T-helper 9 cell (primary cell): ENCODE measurements at regions not wholly inside any gene's neighbourhood (a gene's known extent, or its start where the extent isn't known, plus 50 kb on each side); places are given as distances from the start of the nearest gene placed in this dataset.
"Not testable (repeated sequence)": the region's sequence is repeated elsewhere in the genome, so short reads cannot be mapped to it uniquely, and the experiment has no call there.

Experiments used
- DNase-seq: peaks from one replicate; pipeline ENCODE4 v3.0.0-alpha.2; 2020

GRCh38 chr6:19562468-19562867, 274.7 kb upstream of the ID4 start:
- no peak for DNase-seq

GRCh38 chr6:19569563-19569962, 267.6 kb upstream of the ID4 start:
- no peak for DNase-seq

GRCh38 chr6:19571176-19571575, 266.0 kb upstream of the ID4 start:
- DNase-seq = no peak

DNA sequence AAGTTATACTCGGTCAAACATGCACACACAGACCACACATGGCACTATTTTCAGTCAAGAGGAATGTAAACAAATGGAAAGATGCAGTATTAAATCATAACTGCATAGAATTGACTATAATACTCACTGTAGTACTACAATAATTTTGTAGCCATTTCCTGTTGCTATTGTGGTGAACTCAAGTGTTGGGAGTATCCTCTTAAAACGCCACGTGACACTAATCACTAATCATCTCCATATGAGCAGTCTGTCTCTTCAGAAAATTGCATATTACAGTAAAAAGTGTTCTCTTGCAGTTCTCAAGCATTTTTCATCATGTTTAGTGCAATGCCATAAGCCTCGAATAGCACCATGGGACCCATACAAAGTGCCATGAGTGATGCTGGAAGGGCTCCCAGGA, 258.7 kb upstream of the ID4 start:
- DNase-seq = no peak

DNA sequence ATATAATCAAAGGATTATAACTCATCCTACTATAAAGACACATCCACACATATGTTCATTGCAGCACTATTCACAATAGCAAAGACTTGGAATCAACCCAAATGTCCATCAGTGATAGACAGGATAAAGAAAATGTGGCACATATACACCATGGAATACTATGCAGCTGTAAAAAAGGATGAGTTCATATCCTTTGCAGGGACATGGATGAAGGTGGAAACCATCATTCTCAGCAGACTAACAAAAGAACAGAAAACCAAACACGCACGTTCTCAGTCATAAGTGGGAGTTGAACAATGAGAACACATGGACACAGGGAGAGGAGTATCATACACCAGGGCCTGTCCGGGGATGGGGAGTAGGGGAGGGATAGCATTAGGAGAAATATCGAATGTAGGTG, 253.0 kb upstream of the ID4 start:
- DNase-seq = not testable (repeated sequence)

- DNase-seq = no peak
These were observed 249.8 kb upstream of the ID4 start for GRCh38 chr6:19587238-19587942.

- no peak for DNase-seq
These were observed 246.6 kb upstream of the ID4 start for GRCh38 chr6:19590501-19591131.

- DNase-seq = no peak
These were observed 239.3 kb upstream of the ID4 start for GRCh38 chr6:19597809-19598320.

DNA sequence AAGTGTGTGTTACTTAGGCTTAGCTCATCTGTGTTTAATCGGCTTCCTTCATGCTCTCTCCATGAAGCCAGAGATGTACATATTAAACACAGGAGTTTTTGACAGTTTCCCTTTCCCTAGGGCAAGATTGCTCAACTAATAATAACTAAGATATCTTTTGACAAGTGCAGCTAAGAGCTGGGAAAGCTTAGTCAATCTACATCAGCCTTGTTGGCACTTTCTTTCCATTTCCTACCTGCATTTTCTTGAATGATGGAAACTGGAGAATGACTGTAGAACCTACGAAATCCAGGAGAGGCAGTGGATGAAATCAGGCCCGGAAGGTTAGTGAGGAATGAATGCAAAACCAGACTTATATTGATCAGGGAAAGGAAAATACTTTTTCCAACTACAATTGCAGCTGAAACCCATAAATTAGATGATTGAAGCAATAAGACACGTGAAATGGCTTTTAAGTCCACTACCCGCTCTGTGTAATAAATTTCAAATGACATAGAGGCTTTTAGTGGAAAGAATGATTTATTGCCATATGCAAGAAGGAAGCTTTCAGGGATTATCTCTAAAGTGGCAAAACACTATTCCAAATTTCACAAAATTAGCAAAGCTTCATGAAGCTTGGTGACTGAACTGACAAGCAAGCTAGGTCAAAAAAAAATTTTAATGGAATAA, 237.2 kb upstream of the ID4 start:
- no peak for DNase-seq

DNA sequence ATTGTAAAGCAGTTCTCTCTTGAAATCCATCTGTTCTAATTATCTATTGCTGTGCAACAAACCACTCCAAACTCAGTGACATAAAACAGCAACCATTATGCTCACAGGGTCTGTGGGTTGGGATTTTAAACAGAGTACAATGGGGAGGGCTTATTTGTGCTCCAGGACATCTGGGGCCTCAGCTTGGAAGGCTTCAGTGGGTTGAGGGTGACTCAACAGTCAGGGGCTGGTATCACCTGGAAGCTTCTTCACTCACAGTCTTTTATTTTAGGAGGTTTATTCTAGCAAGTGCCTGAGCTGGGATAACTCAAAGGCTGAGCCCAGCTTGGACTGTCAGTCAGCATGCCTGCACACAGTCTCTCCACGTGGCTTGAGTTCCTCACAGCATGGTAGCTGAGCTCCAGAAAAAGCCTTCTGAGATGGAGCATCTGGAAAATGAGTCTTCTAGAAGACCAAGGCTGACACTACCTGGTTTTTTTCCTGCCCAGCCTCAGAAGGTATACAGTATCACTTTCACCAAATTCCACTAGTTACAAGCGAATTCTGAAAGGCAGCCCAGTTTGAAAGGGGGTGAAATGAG, 234.6 kb upstream of the ID4 start:
- DNase-seq = no peak

GRCh38 chr6:19603721-19604120, 233.4 kb upstream of the ID4 start:
- no peak for DNase-seq

DNA sequence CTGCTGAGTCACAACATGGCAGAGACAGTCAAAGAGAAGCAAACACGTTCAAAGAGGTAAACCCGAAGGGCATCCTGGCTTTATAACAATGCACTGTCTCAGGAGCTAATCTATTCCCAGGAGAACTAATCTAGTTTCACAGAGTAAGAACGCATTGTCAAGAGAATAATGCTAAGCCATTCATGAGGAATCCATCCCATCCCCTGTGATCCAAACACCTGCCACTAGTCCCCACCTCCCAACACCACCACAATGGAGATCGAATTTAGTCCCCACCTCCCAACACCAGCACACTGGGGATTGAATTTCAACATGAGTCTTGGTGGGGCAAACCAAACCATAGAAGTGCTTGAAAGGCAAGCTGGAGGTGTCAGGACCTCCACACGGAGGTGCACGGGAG, 231.5 kb upstream of the ID4 start:
- DNase-seq = no peak

GRCh38 chr6:19608546-19608945, 228.6 kb upstream of the ID4 start:
- DNase-seq = no peak

DNA sequence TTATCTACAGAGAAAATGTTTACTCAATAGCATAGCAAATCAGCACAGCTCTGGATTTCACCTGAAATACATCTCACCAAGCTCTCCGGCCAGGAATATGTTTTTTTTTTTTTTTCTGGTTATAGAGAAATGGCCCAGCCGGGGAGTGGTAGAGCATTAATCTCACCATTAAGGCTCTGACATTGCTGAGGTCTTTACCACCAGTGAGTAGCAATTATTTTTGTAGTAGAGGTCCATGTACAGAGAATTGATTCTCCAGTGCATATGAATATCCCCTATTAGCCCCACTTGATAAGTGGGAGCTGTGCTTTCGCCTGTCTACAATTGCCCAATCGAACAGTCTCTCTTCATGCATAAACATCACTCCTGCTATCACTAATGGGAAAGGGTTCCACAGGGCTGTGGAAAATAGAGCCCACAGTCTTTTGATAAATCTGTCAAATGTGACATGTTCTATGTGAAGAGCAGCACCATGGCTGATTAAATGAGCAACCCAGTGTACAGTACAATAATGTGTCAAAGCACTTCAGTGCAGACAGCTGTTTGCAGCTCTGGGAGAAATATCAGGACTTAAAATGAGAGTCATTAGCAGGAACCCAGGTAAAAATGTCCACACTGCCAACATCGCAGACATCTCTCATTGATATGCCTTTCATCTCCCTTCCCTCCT, 227.1 kb upstream of the ID4 start:
- no peak for DNase-seq

GRCh38 chr6:19612672-19613466, 224.3 kb upstream of the ID4 start:
- DNase-seq = not testable (repeated sequence)

GRCh38 chr6:19613678-19614077, 223.5 kb upstream of the ID4 start:
- DNase-seq = no peak

GRCh38 chr6:19616022-19616421, 221.1 kb upstream of the ID4 start:
- DNase-seq = no peak

- DNase-seq = no peak
These were observed 204.9 kb upstream of the ID4 start for GRCh38 chr6:19632230-19632629.

- no peak for DNase-seq
These were observed 204.4 kb upstream of the ID4 start for GRCh38 chr6:19632786-19633185.

DNA sequence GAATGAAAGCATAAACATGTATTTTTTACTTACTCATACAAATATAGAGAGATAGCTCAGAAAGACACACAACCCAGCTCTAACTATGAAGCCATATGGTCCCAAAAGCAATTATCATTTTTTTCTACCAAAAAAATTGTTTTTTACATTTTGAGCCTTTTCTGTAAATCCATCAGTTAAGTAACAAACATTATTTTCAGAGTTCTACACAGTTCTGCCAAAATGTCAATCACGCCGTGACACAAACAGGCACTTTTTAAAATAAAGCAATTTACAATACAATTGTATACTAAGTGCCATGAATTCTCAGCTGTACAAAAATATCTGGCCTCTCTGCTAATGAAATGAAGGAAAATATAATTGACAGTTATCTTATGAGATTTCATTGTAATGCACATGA, 201.4 kb upstream of the ID4 start:
- DNase-seq = no peak

GRCh38 chr6:19637010-19637409, 200.2 kb upstream of the ID4 start:
- DNase-seq = no peak

DNA sequence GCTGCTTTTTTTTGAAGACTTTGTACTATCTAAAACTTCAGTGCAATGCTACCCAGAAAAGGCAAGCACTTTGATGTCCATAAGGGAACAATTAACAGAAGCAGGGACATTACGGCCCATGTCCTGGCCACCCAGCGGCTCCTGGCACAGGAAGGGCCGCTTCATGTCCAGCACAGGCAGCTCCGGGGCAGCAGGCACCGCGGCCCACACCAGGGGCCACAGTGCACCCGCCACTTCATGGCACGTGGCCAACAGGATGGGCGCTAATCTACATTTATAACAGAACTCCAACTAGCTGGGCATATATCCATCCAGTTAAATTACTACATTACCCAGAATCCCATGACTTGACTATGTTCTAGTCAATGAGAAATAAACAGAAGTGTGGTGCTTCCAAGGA, 198.2 kb upstream of the ID4 start:
- DNase-seq = no peak
